ENCODE measurements at regions not wholly inside any gene's neighbourhood (a gene's known extent, or its start where the extent isn't known, plus 50 kb on each side); places are given as distances from the start of the nearest gene placed in this dataset.

GRCh38 chr2:180513389-180513788 is 467.0 kb upstream of the UBE2E3 start:
- TF ChIP-seq CTCF (IDR thresholded peaks at IDR 0.05) (no peak), POLR2A (IDR thresholded peaks at IDR 0.05) (no peak)
